A673 (cell line): ENCODE measurements at regions not wholly inside any gene's neighbourhood (a gene's known extent, or its start where the extent isn't known, plus 50 kb on each side); places are given as distances from the start of the nearest gene placed in this dataset.
"Not testable (repeated sequence)": the region's sequence is repeated elsewhere in the genome, so short reads cannot be mapped to it uniquely, and the experiment has no call there.

ENCODE experiments used
- BruUV-seq: library from RNA; stranded (reverse); fragments of 400-500 nt; replicated peaks from 2 replicates; lab custom pipeline; 2021; lab: Mats Ljungman, UMichigan
- CTCF ChIA-PET: fragments of 300-600 bp; sonication (Branson Sonifier 250); formaldehyde crosslinking; loops from one replicate; lab custom pipeline; 2022; ENCODE audit warnings: antibody characterized with exemption; lab: Charles Lee
- POLR2A ChIA-PET: fragments of 300-600 bp; sonication (Branson Sonifier 250); formaldehyde crosslinking; loops from one replicate; lab custom pipeline; 2022; ENCODE audit warnings: antibody characterized with exemption; ENCODE audit not compliant: low non-redundant PET; lab: Charles Lee
- DNase-seq: peaks from one replicate; pipeline ENCODE4 v3.0.0-alpha.2; 2015; ENCODE audit warnings: low spot score
- H3K27ac ChIP-seq: fragments of 200-600 bp; sonication (generic); 2 replicates; pipeline ENCODE4 v1.5.1; 2016; ENCODE audit warnings: mixed run types, low read depth, mild to moderate bottlenecking, mixed read lengths, antibody characterized with exemption, low read length; ENCODE audit not compliant: poor library complexity, severe bottlenecking
- H3K27me3 ChIP-seq: fragments of 200-600 bp; sonication (generic); replicated peaks from 2 replicates; pipeline ENCODE4 v1.6.1; 2017; ENCODE audit warnings: mixed run types, low read depth, mild to moderate bottlenecking, mixed read lengths, antibody characterized with exemption, low read length; ENCODE audit not compliant: insufficient read depth, poor library complexity
- H3K36me3 ChIP-seq: fragments of 200-600 bp; sonication (generic); 2 replicates; pipeline ENCODE4 v1.6.1; 2016; ENCODE audit warnings: mixed run types, mild to moderate bottlenecking, mixed read lengths, antibody characterized with exemption, low read length; ENCODE audit not compliant: insufficient read depth, poor library complexity, severe bottlenecking
- H3K4me1 ChIP-seq: fragments of 200-600 bp; sonication (generic); 2 replicates; pipeline ENCODE4 v1.6.1; 2017; ENCODE audit warnings: mixed run types, mild to moderate bottlenecking, mixed read lengths, antibody characterized with exemption, low read length; ENCODE audit not compliant: insufficient read depth, poor library complexity, severe bottlenecking
- H3K4me3 ChIP-seq: fragments of 200-600 bp; sonication (generic); 2 replicates; pipeline ENCODE4 v1.5.1; 2016; ENCODE audit warnings: low read depth, mixed run types, mild to moderate bottlenecking, mixed read lengths, low read length; ENCODE audit not compliant: poor library complexity, severe bottlenecking
- H3K9me3 ChIP-seq: fragments of 200-600 bp; sonication (generic); 2 replicates; pipeline ENCODE4 v1.6.1; 2016; ENCODE audit warnings: mixed run types, low read depth, mild to moderate bottlenecking, mixed read lengths, antibody characterized with exemption, low read length; ENCODE audit not compliant: poor library complexity, severe bottlenecking
- CTCF ChIP-seq: fragments of 300-800, 200-600 bp; sonication (generic); conservative IDR thresholded peaks from 2 replicates; pipeline ENCODE4 v1.5.1; 2017; ENCODE audit warnings: low read depth, mild to moderate bottlenecking, antibody characterized with exemption, low read length, moderate library complexity, mixed read lengths
- EZH2 ChIP-seq: fragments of 200-600 bp; sonication (generic); IDR thresholded peaks from 2 replicates; pipeline ENCODE4 v1.6.1; 2017; ENCODE audit warnings: borderline replicate concordance, low read depth, mild to moderate bottlenecking, mixed read lengths, antibody characterized with exemption, low read length; ENCODE audit not compliant: poor library complexity, severe bottlenecking
- intact Hi-C: fragments of 100-400 bp; cut with micrococcal nuclease; formaldehyde crosslinking; loops from one replicate; pipeline ENCODE4 v1.10.0; 2022; ENCODE audit not compliant: unreplicated experiment

- DNase-seq, result peak; percentile 23
- no TSS peak for BruUV-seq
- no peaks in the 10 kb centered on the region for H3K4me1 ChIP-seq
- ChIA-PET CTCF (no interaction called here), POLR2A (no interaction called here)
- TF ChIP-seq EZH2 (no peak), CTCF (no peak)
- intact Hi-C loops, result loop anchor here (10.0 kb wide), 1 partner anchor 1075 kb away; no protein-coding TSS in a partner anchor
- no peaks in the 10 kb centered on the region for H3K27me3 ChIP-seq
- no peaks in the 10 kb centered on the region for H3K9me3 ChIP-seq
- H3K27ac ChIP-seq, result no peak overlapping the region
- no peak overlapping the region for H3K4me3 ChIP-seq
- H3K36me3 ChIP-seq, result no peaks in the 10 kb centered on the region
Measured at GRCh38 chr10:4270116-4270515, 485.1 kb upstream of the KLF6 start.

DNA sequence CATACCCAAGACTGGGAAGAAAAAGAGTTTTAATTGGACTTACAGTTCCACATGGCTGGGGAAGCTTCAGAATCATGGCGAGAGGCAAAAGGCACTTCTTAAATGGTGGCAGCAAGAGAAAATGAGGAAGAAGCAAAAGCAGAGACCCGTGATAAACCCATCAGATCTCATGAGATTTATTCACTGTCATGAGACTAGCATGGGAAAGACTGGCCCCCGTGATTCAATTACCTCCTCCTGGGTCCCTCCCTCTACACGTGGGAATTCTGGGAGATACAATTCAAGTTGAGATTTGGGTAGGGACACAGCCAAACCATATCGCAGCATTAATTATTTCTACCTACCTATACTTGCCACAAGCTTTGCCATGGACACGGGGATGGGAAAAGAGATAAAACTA, 483.5 kb upstream of the KLF6 start:
- H3K27ac ChIP-seq, H3K9me3 ChIP-seq, H3K4me1 ChIP-seq, H3K4me3 ChIP-seq, BruUV-seq, DNase-seq, intact Hi-C loops, POLR2A ChIA-PET, H3K27me3 ChIP-seq, H3K36me3 ChIP-seq, CTCF ChIA-PET: not testable (repeated sequence)

GRCh38 chr10:4267086-4267773, 482.2 kb upstream of the KLF6 start:
- Histone ChIP-seq H3K36me3 (no peaks in the 10 kb centered on the region), H3K4me1 (no peaks in the 10 kb centered on the region), H3K9me3 (no peaks in the 10 kb centered on the region), H3K27ac (no peak overlapping the region), H3K4me3 (no peak overlapping the region), H3K27me3 (no peaks in the 10 kb centered on the region)
- intact Hi-C loops, result no loop called here
- TF ChIP-seq EZH2 (no peak), CTCF (peak; percentile 50)
- no peak for DNase-seq
- BruUV-seq, result no TSS peak
- POLR2A ChIA-PET, result no interaction called here
- CTCF ChIA-PET, result no interaction called here
